ENCODE measurements at regions not wholly inside any gene's neighbourhood (a gene's known extent, or its start where the extent isn't known, plus 50 kb on each side); places are given as distances from the start of the nearest gene placed in this dataset.

- DNase-seq = no peak
Measured at GRCh38 chr14:46788994-46789393, 137.4 kb upstream of the RPL10L start.

- DNase-seq = no peak
Measured at GRCh38 chr14:46782281-46782680, 130.7 kb upstream of the RPL10L start.

- peak; percentile 65 for DNase-seq
Measured at GRCh38 chr14:46769292-46769691, 117.7 kb upstream of the RPL10L start.

GRCh38 chr14:46747001-46747652 is 95.5 kb upstream of the RPL10L start:
- DNase-seq = no peak

DNA sequence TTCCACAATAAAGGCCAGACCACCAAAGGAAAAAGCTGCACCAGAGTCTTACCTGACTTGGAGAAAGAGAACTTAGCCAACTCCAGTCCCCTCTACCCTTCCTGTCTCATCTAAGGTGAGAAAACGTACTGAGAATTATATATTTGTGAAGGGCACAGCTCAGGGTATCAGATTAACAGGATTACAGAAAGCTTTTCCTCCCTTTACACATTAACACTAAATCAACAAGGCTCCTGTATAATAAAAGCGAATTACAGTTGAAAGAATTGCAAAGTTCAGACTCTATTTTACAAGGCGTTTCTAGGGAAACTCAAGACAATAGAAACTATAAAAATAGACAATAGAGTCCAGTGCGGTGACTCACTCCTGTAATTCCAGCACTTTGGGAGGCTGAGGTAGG is 82.7 kb upstream of the RPL10L start:
- DNase-seq = no peak

DNA sequence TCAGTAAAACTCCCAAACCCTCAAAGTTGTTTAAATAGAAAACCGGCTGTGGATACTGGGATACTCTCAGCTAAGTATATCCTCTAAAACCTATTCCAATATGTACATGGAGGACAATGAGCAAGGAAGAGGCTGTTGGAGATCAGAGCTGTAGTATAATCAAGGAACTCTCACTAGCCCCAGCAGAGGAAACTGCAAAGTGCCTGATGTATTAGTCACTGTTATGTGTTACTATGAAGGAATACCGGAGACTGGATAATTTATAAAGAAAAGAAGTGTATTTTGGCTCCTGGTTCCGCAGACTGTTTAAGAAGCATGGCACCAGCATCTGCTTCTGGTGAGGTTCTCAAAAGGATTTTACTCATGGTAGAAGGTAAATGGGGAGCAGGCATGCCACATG is 65.6 kb upstream of the RPL10L start:
- no peak for DNase-seq
